22Rv1 (cell line): ENCODE measurements at regions not wholly inside any gene's neighbourhood (a gene's known extent, or its start where the extent isn't known, plus 50 kb on each side); places are given as distances from the start of the nearest gene placed in this dataset.
"Not testable (repeated sequence)": the region's sequence is repeated elsewhere in the genome, so short reads cannot be mapped to it uniquely, and the experiment has no call there.

ENCODE experiments used
- H3K27ac ChIP-seq: fragments of 450-650 bp; 2 replicates; pipeline ENCODE4 v1.5.1; 2017
- ZFX ChIP-seq: fragments of 450-650 bp; IDR thresholded peaks from 2 replicates; pipeline ENCODE4 v1.6.1; 2017; ENCODE audit warnings: antibody characterized with exemption, borderline replicate concordance
- TF ChIP-seq, protein P1 (sequence below): fragments of 450-650 bp; IDR thresholded peaks from 2 replicates; pipeline ENCODE4 v1.5.1; 2017; ENCODE audit warnings: mild to moderate bottlenecking

DNA sequence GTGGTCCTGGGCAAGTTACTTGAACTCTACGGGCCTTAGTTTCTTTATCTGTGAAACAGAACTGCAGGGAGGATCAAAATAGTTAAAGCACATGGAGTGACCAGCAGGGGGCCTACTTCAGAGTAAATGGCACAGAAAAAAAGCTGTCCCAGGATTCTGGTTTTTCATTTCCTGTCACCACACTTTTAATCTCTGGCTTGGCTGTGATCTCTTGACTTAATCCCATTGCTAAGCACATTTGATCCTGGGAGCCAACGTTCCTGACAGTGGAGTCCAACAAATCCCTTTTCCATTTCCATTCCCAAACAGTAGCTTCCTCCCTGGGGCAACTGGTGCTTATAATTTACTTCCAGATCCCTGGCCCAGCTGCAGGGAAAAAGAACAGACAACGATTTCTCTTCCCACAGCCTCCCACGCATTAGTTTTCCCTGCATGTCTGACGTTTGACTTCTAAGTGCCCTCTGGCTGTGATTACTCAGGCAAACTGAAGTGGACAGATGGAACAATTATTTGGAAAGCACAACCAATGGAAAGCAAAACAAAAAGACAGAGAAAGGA lies 136.5 kb upstream of the STK32A start:
- TF ChIP-seq ZFX, result no peak
- TF ChIP-seq, protein P1, sequence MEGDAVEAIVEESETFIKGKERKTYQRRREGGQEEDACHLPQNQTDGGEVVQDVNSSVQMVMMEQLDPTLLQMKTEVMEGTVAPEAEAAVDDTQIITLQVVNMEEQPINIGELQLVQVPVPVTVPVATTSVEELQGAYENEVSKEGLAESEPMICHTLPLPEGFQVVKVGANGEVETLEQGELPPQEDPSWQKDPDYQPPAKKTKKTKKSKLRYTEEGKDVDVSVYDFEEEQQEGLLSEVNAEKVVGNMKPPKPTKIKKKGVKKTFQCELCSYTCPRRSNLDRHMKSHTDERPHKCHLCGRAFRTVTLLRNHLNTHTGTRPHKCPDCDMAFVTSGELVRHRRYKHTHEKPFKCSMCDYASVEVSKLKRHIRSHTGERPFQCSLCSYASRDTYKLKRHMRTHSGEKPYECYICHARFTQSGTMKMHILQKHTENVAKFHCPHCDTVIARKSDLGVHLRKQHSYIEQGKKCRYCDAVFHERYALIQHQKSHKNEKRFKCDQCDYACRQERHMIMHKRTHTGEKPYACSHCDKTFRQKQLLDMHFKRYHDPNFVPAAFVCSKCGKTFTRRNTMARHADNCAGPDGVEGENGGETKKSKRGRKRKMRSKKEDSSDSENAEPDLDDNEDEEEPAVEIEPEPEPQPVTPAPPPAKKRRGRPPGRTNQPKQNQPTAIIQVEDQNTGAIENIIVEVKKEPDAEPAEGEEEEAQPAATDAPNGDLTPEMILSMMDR, result peak; percentile 80
- H3K27ac ChIP-seq, result no peak overlapping the region

- H3K27ac ChIP-seq, result no peak overlapping the region
- no peak for TF ChIP-seq ZFX
- TF ChIP-seq, protein P1, result no peak
Measured at GRCh38 chr5:147101659-147102369, 133.0 kb upstream of the STK32A start.

DNA sequence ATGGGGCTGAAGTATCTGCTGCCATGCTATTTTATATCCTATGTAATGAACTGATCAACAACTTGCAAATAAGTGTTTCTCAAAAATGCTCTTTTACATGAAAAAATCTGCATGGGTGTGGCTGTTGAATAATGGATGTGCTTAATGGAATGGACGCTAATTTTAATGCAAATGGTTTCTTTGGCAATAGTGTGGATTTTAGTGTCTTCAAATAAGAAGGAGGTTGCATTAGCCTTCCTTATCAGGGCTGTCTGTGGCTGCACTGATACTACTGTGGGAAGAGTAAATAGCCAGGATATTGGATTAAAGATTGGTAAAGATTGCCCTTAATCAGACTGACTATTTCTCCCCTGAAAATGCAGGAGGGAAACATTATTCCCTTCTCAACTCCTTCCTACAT lies 121.9 kb upstream of the STK32A start:
- TF ChIP-seq, protein P1, result no peak
- TF ChIP-seq ZFX, result no peak

GRCh38 chr5:147113967-147114366 lies 120.9 kb upstream of the STK32A start:
- no peak overlapping the region for H3K27ac ChIP-seq
- TF ChIP-seq ZFX, result no peak

More for the DNA sequence above, 121.9 kb upstream of the STK32A start:
- no peak overlapping the region for H3K27ac ChIP-seq

DNA sequence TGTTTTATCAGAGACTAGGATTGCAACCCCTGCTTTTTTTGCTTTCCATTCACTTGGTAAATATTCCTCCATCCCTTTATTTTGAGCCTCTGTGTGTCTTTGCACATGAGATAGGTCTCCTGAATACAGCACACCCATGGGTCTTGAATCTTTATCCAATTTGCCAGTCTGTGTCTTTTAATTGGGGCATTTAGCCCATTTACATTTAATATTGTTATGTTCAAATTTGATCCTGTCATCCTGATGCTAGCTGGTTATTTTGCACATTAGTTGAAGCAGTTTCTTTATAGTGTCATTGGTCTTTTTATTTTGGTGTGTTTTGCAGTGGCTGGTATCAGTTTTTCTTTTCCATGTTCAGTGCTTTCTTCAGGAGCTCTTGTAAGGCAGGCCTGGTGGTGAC lies 95.1 kb upstream of the STK32A start:
- not testable (repeated sequence) for H3K27ac ChIP-seq

DNA sequence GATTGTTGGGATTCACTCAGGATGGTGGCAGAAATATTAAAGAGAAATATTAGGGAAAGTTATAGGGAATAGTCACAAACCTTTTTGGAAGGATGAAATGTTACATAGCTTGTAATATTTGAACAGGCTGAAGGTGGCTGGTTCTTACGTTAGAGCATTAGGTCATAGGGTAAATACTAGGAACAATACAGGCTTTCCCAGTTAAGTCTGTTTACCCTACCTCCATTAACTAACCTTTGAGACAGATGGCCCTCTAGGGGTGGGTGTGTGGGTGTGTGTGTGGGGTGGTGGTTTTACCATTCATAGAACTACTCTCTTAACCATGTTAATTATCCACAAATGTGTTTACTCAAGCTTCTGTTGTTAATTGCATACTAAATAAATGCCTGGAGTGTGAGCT lies 94.3 kb upstream of the STK32A start:
- TF ChIP-seq, protein P1, result no peak
- no peak for TF ChIP-seq ZFX
- H3K27ac ChIP-seq, result no peak overlapping the region

DNA sequence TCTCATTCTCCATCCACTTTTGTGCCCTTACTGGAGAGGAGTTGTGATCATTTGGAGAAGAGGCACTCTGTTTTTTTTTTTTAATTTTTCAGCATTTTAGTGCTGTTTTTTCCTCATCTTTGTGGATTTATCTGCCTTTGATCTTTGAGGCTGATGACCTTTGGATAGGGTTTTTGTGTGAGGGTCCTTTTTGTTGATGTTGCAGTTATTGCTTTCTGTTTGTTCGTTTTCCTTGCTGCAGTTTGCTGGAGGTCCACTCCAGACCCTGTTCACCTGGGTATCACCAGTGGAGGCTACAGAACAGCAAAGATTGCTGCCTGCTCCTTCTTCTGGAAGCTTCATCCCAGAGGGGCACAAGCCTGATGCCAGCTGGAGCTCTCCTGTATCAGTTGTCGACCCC lies 93.2 kb upstream of the STK32A start:
- not testable (repeated sequence) for H3K27ac ChIP-seq

- H3K27ac ChIP-seq, result no peak overlapping the region
- TF ChIP-seq ZFX, result no peak
- TF ChIP-seq, protein P1, result no peak
Measured at GRCh38 chr5:147143215-147143614, 91.6 kb upstream of the STK32A start.

DNA sequence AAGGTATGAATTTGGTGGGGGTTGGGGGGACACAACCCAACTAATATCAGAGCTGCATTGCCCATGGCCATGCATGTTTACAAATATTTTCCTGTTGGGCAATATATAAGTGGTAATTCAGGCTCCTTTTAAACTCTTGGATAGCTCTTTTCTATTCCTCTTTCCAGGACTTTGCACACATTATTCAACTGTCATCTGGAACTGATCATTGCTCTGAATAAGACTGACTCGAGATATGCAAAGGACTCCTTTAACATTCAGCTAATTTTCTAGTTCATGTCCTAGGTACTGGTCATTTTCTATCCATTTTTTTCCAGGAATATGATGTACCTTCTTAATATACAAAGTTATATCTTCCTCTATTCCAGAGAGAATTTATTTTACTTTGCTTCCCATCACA lies 89.5 kb upstream of the STK32A start:
- H3K27ac ChIP-seq, result no peak overlapping the region
- TF ChIP-seq, protein P1, result no peak
- no peak for TF ChIP-seq ZFX
